Tibial artery (tissue), 4 donors: ENCODE measurements at regions not wholly inside any gene's neighbourhood (a gene's known extent, or its start where the extent isn't known, plus 50 kb on each side); places are given as distances from the start of the nearest gene placed in this dataset.
A peak's percentile ranks its signal among the peaks of the same experiment; 100 is the strongest.

ENCODE experiments used
- DNase-seq, 2 donors: peaks; one replicate each; pipeline ENCODE4 v3.0.0-alpha.2; 2019
- H3K27ac ChIP-seq, 2 donors: fragments of 200-600 bp; sonication (generic) in 1 of 2; 1 replicate in 1 of 2; 2 replicates in 1 of 2; pipeline ENCODE4 v1.5.1; 2018 to 2019; ENCODE audit warnings: mild to moderate bottlenecking in 1 of 2
- H3K27me3 ChIP-seq, 2 donors: fragments of 200-600 bp; sonication (generic) in 1 of 2; one replicate each; pipeline versions ENCODE4 v1.5.1 to v1.6.0; 2016 to 2019
- H3K36me3 ChIP-seq, 3 donors: fragments of 200-600 bp; sonication (generic) in 2 of 3; one replicate each; pipeline ENCODE4 v1.5.1; 2016 to 2019; ENCODE audit warnings: mild to moderate bottlenecking in 2 of 3
- H3K4me1 ChIP-seq, 4 donors: fragments of 200-600 bp; sonication (generic) in 2 of 4; 1 replicate in 3 of 4; 2 replicates in 1 of 4; pipeline ENCODE4 v1.5.1; 2016 to 2019
- H3K4me3 ChIP-seq, 2 donors: fragments of 200-600 bp; sonication (generic) in 1 of 2; 1 replicate in 1 of 2; 2 replicates in 1 of 2; pipeline ENCODE4 v1.5.1; 2018 to 2019; ENCODE audit warnings: mild to moderate bottlenecking in 2 of 2
- H3K9me3 ChIP-seq, 3 donors: fragments of 200-600 bp; sonication (generic) in 1 of 3; one replicate each; pipeline ENCODE4 v1.5.1; 2016 to 2019
- CTCF ChIP-seq, 2 experiments: fragments of 200-600 bp in 1 of 2; fragments of 450-650 bp in 1 of 2; IDR thresholded peaks; one replicate each; pipeline ENCODE4 v1.5.1; 2017 to 2019; ENCODE audit warnings: antibody characterized with exemption in 2 of 2, mild to moderate bottlenecking in 1 of 2, moderate library complexity in 1 of 2
- intact Hi-C: fragments of 100-400 bp; cut with DNase I; formaldehyde crosslinking; loops from one replicate; pipeline ENCODE4 v1.15.0; 2023; ENCODE audit warnings: low total_unique reads

- Histone ChIP-seq H3K9me3 (no peaks in the 10 kb centered on the region), H3K4me1 (no peaks in the 10 kb centered on the region), H3K27ac (no peak overlapping the region), H3K27me3 (peaks cover 0 to 4% of the 10 kb centered on the region in 2 donors), H3K4me3 (no peak overlapping the region), H3K36me3 (no peaks in the 10 kb centered on the region)
- intact Hi-C loops: no loop called here
- peak in 1 of 2 donors; percentile 50 for DNase-seq
- TF ChIP-seq CTCF (IDR thresholded peaks at IDR 0.05): no peak
These were observed 277.1 kb downstream of the XXYLT1 start for GRCh38 chr3:194993896-194994295.

- Histone ChIP-seq H3K36me3 (no peaks in the 10 kb centered on the region), H3K4me1 (no peaks in the 10 kb centered on the region), H3K9me3 (no peaks in the 10 kb centered on the region), H3K4me3 (no peak overlapping the region), H3K27me3 (no peaks in the 10 kb centered on the region), H3K27ac (no peak overlapping the region)
- intact Hi-C loops: no loop called here
- no peak for TF ChIP-seq CTCF (IDR thresholded peaks at IDR 0.05)
- DNase-seq: peak in 1 of 2 donors; percentile 48
These were observed 276.4 kb downstream of the XXYLT1 start for GRCh38 chr3:194994551-194994981.

GRCh38 chr3:194995334-194995733 is 275.6 kb downstream of the XXYLT1 start:
- DNase-seq: peak in 1 of 2 donors; percentile 52
- H3K36me3 ChIP-seq: no peaks in the 10 kb centered on the region

GRCh38 chr3:194995922-194996321 is 275.0 kb downstream of the XXYLT1 start:
- DNase-seq: peak in 1 of 2 donors; percentile 33
- Histone ChIP-seq H3K9me3 (no peaks in the 10 kb centered on the region), H3K27me3 (no peaks in the 10 kb centered on the region), H3K36me3 (no peaks in the 10 kb centered on the region), H3K4me3 (no peak overlapping the region), H3K27ac (no peak overlapping the region), H3K4me1 (no peaks in the 10 kb centered on the region)
- intact Hi-C loops: no loop called here
- TF ChIP-seq CTCF (IDR thresholded peaks at IDR 0.05): no peak

More at GRCh38 chr3:194995334-194995733, 275.6 kb downstream of the XXYLT1 start:
- TF ChIP-seq CTCF (IDR thresholded peaks at IDR 0.05): no peak
- H3K27ac ChIP-seq: no peak overlapping the region
- no peaks in the 10 kb centered on the region for H3K4me1 ChIP-seq
- H3K9me3 ChIP-seq: no peaks in the 10 kb centered on the region
- intact Hi-C loops: no loop called here
- no peaks in the 10 kb centered on the region for H3K27me3 ChIP-seq
- no peak overlapping the region for H3K4me3 ChIP-seq

GRCh38 chr3:194996746-194997145 is 274.2 kb downstream of the XXYLT1 start:
- intact Hi-C loops: no loop called here
- peak in 1 of 2 donors; percentile 31 for DNase-seq
- TF ChIP-seq CTCF (IDR thresholded peaks at IDR 0.05): no peak
- Histone ChIP-seq H3K27ac (no peak overlapping the region), H3K4me1 (no peaks in the 10 kb centered on the region), H3K36me3 (no peaks in the 10 kb centered on the region), H3K9me3 (no peaks in the 10 kb centered on the region), H3K27me3 (no peaks in the 10 kb centered on the region), H3K4me3 (no peak overlapping the region)

GRCh38 chr3:194998417-194998816 is 272.5 kb downstream of the XXYLT1 start:
- no peak for TF ChIP-seq CTCF (IDR thresholded peaks at IDR 0.05)
- no peaks in the 10 kb centered on the region for H3K36me3 ChIP-seq
- H3K4me3 ChIP-seq: no peak overlapping the region
- DNase-seq: peak in 1 of 2 donors; percentile 11
- H3K27me3 ChIP-seq: no peaks in the 10 kb centered on the region
- H3K27ac ChIP-seq: no peak overlapping the region
- H3K4me1 ChIP-seq: peaks cover 0 to 10% (median under 1%) of the 10 kb centered on the region in 4 donors
- intact Hi-C loops: no loop called here
- no peaks in the 10 kb centered on the region for H3K9me3 ChIP-seq
